Gastroesophageal sphincter (tissue), 3 donors: ENCODE measurements at regions not wholly inside any gene's neighbourhood (a gene's known extent, or its start where the extent isn't known, plus 50 kb on each side); places are given as distances from the start of the nearest gene placed in this dataset.

Source experiments
- EP300 ChIP-seq: sonication (generic); formaldehyde crosslinking; IDR thresholded peaks from one replicate; pipeline ENCODE4 v1.6.1; 2017; ENCODE audit warnings: antibody characterized with exemption, mild to moderate bottlenecking
- POLR2A ChIP-seq, 2 donors: fragments of 450-650 bp; IDR thresholded peaks; one replicate each; pipeline ENCODE4 v1.6.1; 2017; ENCODE audit warnings: antibody characterized with exemption in 2 of 2, mild to moderate bottlenecking in 2 of 2, moderate library complexity in 1 of 2
- TF ChIP-seq, protein P1 (sequence below), 4 experiments: fragments of 200-600 bp in 2 of 4; fragments of 450-650 bp in 2 of 4; sonication (generic) in 1 of 4; IDR thresholded peaks; one replicate each; pipeline ENCODE4 v1.5.1; 2017 to 2019; ENCODE audit warnings: antibody characterized with exemption in 4 of 4, mild to moderate bottlenecking in 2 of 4, moderate library complexity in 2 of 4

DNA sequence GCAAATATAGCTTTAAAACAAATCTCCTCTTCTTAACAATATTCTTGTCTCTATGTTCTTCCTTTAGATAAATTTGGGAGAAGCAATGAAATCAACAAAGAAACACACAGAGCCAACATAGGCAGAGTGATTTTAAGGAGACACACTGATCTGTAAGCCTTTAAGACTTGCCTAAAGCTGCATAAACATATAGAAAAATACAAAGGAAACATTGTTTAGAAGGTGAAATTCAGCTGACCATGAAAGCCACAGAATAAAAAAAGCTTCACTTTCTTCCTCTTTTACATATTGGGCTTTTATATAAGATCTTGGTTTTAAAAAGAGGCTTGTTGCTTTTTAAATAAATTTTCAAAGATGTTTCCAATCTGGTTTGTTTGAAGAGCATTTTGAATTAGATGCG, 1277.5 kb downstream of the EFNA5 start:
- TF ChIP-seq EP300 (no peak), POLR2A (IDR thresholded peaks at IDR 0.05) (no peak)
- TF ChIP-seq, protein P1, sequence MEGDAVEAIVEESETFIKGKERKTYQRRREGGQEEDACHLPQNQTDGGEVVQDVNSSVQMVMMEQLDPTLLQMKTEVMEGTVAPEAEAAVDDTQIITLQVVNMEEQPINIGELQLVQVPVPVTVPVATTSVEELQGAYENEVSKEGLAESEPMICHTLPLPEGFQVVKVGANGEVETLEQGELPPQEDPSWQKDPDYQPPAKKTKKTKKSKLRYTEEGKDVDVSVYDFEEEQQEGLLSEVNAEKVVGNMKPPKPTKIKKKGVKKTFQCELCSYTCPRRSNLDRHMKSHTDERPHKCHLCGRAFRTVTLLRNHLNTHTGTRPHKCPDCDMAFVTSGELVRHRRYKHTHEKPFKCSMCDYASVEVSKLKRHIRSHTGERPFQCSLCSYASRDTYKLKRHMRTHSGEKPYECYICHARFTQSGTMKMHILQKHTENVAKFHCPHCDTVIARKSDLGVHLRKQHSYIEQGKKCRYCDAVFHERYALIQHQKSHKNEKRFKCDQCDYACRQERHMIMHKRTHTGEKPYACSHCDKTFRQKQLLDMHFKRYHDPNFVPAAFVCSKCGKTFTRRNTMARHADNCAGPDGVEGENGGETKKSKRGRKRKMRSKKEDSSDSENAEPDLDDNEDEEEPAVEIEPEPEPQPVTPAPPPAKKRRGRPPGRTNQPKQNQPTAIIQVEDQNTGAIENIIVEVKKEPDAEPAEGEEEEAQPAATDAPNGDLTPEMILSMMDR (IDR thresholded peaks at IDR 0.05) = no peak
